ENCODE measurements at regions not wholly inside any gene's neighbourhood (a gene's known extent, or its start where the extent isn't known, plus 50 kb on each side); places are given as distances from the start of the nearest gene placed in this dataset.

DNA sequence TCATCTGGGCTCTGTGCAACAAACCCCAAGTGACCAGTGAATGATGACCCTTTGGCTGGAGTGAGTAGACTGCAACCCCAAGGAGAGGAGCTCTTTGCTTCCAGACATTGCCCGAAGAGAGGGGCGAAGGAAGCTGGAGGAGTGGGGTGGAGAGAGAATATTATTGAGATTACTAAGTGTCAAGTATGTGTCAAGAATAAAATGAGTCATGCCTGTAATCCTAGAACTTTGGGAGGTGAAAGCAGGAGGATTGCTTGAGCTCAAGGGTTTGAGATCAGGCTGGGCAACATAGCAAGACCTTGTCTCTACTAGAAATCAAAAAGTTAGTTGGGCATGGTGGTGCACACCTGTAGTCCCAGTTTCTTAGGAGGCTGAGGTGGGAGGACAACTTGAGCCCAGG is 142.0 kb upstream of the CCL2 start:
- no peak for DNase-seq

DNA sequence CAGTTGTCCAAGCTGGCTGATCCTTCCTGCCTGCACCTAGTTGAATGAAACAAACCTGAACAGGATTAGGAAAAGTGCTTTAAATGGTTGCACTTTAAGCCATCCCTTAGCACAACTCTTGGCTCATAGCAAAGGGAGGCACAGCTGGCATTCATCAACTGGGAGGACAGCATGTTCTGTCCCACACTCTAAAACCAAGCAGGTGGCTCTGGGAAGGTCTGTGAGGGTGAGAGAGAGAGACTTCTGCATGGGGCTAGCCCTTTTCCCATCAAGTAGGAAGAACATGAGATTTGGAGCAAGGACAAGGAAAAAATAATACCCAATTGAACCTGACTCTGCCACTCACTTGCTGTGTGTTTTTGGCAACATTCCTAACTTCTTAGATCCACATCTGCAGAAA is 140.9 kb upstream of the CCL2 start:
- no peak for DNase-seq

DNA sequence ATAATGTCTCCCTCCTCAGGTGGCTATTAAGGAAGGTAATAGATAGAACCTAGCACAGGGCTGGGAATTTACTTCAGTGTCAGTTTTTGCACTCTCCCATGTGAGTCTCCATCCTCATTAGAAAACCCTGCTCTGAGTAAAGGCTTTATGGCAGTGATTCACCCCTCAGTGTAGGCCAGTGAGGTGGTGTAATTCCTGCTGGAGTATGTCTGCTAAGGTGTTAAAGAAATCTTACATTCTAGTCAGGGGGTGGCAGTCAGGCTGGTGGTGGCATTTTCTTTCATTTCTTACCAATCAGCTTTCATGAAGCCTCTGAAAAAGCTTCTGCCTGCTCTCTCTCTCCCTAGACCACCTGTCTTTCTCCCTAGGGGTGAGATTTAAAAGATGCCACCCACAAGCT is 138.8 kb upstream of the CCL2 start:
- DNase-seq, result no peak

DNA sequence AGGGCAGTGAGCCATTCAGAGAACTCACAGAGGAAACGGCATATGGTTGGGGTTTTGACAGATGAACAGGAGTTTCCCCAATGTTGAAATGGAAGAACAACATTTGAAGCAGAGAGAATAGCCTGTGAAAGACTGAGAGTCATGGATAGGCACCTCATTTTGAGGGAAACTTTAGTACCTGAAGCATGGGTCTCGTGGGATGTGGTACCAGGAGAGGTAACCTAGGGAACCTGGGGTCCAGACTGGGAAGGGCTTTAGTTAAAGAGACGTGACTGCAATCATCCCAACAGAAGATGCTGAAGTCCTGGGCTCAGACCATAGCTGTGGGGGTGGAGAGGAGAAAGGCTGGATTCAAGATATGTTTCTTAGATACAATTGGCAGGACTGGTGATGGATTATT is 137.8 kb upstream of the CCL2 start:
- no peak for DNase-seq

DNA sequence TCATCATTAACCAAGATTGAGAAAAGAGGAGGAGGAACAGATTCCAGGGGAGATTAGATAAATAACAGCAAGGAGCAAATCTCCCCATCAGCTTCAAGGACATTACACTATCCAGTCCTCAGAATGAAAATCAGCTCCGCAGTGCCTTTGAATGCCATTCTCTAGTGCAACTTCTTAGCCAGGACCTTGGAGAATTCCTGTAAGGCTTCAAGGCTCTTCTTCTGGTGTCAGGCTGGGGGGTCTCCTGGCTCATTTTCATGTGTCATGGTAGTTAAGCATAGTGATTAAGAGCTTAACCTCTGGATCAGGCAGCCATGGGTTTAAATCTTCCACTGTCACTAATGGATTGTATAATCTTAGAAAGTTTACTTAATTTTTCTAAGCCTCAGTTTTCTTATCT is 137.3 kb upstream of the CCL2 start:
- DNase-seq, result no peak

DNA sequence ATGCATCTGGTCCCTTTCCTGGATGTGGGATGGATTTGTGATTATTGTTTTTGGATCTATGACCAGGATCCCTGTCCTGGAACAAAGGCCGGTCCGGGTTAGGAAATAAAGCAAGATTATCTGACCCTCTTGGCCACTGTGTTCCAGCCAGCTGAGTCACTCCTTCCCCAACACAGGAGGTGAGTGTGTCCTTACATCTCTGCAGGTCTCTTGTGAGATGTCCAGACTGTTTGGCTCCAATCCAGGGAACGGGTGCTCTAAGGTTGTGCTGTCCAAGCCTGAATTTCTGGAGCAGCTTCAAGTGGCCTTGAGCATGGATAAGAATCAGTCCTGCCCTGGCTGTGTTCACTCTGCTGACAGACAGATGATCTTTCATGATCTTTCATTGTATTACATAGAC is 136.5 kb upstream of the CCL2 start:
- DNase-seq, result no peak

DNA sequence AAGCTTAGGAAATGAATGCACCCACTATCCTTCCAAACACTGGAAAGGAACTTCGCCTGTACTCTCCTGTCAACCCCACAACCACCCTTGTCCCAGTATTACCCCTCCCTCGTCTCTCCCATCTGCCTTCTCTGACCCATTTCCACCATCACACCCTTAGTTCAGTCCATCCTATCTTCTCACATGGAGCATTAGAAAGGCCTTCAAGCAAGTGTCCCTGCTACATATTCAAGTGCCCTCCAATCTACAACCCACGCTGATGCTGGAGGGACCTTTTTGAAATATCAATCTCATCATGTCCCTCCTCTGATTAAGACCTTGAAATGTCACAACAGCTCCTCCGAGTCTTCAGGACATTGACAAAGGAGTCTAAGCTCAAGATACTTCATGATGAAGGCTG is 133.8 kb upstream of the CCL2 start:
- DNase-seq, result no peak

DNA sequence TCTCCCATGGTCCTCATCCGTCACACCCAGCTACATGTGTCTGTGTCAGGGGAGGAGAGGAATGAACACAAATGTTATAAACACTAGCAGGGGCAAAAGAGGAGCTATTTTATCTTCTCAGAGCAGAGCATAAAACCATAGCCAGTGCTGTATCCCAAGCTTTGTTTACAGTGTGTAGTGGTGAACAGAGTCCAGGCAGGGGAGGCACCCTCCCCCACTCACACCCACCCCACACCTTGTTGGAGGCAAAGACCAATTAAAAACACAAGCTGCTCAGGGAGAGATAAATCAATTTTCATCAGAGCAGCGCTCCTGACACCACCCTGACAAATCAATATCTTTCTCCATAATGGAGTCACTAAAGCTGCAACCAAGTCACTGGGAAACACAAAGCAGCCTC is 132.6 kb upstream of the CCL2 start:
- DNase-seq, result no peak

DNA sequence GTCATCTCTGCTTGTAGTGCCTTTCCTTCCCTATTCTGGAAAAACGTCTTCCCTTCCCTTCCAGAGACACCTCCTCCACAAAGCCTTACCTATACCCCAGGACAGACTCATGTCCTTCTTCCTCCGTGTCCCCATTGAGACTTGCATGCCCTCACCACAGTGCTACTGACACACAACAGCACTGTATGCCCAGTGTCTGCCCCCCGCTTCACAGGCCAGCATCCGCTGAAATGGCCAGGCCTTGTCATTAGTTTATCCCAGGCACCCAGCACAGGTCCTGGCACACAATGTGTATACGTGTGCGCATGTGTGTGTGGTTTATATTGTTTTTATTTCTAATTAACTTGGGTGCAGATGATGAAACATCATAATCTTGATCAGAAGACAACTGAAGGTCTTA is 130.1 kb upstream of the CCL2 start:
- DNase-seq, result no peak

DNA sequence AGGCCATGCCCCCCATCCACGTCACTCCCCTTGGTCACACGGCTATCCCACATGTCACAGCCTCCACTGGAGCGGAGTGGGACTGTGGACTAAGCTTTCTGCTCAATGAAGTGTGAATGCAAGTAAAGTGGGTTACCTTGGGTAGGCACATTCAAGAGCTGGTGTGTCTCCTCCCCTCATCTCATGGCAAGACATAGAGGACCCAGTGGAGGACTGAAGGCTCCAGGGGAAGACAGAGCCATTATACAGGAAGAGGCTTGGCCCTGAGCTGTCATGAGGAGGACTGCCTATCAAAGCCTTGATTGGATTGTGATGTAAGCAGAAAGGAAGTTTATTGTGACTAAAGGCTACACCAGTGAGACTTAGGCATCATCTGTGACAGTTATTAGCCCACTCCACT is 129.2 kb upstream of the CCL2 start:
- DNase-seq, result no peak

DNA sequence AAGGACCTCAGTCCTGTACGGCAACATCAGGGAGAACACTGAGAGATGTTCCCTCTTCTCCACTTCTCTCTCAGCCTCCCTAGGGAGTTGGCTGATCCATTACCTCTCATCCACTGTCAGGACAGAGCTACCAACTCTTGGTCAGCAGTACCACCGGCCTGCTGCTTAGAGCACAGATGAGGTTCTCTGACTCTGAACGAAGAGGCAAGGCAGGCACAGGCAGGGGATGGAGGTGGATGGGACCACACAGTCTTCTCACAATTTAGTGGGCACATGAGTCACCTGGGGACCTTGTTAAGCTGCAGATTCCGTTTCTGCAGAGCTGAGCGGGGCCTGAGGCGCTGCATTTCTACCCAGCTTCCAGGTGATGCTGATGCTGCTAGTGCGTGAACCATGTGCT is 128.6 kb upstream of the CCL2 start:
- DNase-seq, result no peak

DNA sequence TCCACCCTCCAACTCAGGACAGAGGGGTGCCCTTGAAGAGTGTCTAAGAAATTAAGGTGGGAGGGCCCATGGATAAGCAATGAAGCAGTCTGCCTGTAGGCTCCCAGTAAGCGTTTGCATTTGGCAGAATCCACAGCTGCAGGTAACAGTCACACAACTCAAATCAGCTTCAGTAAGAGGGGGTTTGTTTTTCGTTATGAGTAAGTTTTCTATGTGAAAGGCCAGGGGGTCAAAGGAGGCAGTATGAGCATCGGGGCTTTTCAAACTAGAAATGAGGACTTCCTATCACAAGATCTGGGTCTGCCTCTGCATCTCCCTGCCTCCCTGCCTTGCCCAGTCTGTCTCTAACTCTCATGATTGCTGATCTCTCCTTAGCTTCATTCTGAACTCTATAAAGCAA is 128.1 kb upstream of the CCL2 start:
- no peak for DNase-seq

DNA sequence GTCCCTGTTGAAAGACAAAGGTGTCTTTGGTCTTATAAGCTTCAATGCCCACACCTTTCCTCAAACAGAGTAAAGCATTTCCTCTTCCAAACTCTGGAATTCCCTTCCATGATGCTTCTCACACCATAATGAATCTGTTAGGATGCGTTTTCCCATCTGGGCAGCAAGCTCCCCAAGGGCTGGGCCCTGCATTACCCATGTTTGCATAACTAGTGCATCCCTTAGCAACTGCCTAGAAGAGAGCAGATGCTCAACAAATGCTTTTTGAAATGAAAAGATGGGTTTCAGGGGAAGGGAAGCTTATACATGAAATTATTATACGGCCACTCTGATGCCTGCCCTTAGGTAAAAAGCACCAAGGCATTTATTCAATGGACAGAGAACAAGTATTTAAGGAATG is 124.5 kb upstream of the CCL2 start:
- DNase-seq, result no peak

DNA sequence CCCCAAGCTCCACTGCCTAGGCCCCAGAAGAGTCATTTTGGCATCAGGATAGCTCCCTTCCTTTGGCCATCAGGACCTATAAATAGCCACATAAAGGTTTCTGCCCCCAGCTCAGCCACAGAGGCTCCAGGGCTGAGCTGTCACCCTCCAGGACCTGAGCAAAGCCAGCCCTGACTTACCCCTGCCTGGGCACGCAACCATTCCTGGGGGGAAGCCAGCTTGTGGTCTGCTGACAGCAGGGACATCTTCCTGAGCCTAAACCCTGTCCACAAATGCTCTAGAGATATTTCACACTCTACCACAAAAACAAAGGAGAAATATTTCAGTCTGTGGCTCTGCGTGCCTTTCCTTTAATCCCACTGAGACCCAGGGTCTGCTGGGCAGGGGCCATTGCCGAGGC is 123.7 kb upstream of the CCL2 start:
- DNase-seq, result no peak

DNA sequence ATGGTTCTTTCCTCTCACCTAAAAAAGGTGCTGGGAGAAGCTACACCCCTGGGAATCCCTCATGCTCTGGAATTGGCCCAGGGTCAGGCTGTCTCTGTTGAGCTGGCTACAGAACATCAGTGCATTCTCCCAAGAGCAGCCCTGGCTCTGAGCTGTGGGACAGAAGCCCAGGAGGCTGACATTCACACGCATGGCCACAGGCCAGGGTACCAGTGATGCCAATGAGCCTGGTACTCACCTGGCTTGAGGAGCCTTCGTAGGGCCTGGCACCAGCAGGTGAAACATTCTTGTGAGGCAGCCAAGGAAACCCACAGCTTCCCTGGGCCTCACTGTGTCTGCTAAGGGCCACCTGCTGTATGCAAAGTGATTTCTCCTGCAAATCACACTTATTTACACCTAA is 121.7 kb upstream of the CCL2 start:
- DNase-seq, result no peak

DNA sequence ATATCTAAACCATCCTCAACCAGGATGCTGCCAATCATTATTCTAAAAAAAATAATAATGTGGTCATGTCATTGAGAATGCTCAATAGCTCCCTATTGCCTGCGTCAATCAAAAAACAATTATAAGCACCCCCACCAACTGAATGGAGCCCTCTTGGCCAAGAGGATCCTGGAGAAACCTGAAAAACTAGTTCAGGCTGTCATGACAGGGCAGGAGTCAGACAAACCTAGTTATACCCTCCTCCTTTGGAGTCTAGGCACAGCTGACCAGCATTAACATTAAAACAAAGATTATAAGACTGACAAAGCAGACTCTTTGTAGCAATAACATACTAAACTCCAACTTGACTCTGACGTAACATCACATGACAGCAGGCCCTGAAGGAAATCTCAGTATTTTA is 119.2 kb upstream of the CCL2 start:
- DNase-seq, result no peak

DNA sequence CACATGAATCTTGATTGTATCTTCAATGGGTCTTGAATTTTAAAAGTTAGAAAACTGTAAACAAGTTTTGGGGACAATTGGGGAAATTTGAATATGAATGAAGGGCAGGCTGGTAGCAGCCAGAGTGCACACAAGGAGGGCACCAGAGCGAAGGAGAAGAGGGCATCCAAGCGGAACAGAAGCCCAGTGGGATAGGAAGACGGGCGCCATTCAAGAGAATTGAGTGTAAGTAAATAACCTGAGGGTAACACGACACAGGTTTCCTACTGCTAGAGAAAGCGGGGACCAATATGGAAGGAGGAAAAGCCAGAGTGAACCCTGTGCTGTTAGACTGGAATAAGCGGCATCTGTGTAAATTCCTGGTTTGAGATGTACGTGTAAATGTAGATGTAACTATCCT is 115.1 kb upstream of the CCL2 start:
- no peak for DNase-seq

DNA sequence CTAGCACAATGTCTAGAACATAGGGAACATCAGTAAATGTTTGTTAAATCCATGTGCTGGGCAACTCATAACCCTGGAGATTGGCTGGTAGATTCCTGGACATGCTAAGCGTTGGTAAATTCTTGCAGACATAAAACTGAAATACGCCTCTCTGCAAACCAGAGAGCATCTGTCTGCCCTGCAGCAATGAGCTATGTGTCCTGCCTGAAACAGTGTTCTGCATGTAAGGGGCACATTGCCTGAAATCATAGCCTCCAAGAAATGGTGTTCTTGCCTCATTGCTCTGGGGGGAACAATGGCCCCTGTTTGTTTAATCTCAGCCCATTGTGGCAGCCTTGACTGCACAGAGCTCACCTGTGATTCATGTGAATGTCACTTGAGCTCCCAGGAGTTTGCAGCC is 113.5 kb upstream of the CCL2 start:
- no peak for DNase-seq

DNA sequence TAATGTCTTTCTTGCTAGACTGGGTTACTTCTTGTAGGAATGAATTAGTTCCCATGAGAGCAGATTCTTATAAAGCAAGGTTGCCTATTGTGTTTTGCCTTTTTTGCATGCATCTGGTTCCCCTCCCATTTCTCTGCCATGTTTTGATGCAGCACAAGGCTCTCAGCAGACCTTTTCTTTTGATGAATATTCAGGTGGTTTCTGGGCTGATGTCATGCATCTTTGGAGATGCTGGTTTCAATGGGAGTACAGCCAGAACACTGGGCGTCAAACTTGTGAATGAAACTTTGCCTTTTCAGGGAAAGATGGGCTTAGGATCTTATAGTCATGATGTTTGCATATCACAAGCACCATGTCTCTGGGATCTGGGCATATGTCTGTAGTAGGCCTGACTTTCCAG is 111.7 kb upstream of the CCL2 start:
- no peak for DNase-seq

DNA sequence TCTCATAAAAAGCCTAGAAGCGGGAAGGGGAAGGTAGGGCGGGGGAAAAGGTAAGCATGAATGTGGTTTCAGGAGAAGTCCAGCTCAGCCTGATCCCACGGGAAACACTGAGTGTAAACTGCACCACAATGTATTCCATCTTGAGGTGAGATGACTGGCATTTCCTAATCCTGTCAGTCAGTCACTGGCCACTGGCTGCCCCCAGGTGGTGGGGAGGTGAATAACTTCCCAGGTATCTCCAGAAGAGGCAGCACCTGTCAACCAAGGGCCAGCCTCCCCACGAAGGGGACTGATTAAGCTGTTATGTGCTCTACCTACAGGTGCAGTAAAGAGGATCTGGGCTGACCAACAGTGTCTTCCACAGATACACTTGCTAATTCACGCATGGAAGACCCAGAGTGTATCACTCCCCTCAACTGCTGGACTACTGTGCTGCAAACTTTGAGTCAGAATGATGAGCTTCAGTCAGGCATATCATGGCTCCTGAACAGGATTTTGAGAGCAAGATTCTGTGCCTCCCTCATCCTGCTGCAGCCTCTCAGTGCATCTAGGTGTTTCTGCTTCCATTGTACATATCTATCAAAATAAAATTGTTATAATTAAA is 108.5 kb upstream of the CCL2 start:
- DNase-seq, result no peak

DNA sequence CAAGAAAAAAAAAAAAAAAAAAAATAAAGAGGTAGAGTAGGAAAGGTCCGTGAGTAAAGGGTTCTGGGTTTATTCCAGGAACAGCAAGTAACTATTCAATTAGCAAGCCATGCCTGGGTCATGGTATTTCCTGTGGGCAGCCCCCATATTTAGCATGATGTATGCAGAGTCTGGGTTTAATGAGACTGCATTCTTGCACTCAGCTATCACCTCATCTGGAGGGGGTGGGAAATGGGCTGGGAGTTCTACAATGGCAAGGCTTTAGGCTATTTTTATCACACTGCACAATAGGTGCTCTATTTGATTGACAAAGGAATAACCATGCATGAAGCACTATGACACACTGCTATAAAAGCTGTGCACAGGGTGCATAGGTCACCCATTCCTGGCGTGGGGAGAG is 104.0 kb upstream of the CCL2 start:
- no peak for DNase-seq

DNA sequence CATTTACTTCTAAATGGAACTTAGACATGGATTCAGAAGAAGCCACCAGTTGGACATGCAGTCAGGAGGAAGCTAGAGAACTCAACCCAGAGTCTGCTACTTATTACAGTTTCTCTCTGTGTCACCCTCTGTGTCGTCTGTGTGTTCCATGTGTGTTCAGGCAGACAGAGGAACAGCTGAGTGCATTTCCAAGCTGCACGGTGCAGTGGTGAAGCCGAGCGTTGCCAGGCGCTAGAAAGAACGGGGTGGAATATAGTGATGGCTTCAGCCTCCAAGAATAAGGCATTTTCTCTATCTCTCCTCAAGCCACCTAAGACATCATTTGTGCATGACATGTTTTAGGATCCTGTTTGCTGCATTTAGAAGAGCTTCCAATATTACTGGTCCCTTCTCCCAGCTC is 101.1 kb upstream of the CCL2 start:
- no peak for DNase-seq

DNA sequence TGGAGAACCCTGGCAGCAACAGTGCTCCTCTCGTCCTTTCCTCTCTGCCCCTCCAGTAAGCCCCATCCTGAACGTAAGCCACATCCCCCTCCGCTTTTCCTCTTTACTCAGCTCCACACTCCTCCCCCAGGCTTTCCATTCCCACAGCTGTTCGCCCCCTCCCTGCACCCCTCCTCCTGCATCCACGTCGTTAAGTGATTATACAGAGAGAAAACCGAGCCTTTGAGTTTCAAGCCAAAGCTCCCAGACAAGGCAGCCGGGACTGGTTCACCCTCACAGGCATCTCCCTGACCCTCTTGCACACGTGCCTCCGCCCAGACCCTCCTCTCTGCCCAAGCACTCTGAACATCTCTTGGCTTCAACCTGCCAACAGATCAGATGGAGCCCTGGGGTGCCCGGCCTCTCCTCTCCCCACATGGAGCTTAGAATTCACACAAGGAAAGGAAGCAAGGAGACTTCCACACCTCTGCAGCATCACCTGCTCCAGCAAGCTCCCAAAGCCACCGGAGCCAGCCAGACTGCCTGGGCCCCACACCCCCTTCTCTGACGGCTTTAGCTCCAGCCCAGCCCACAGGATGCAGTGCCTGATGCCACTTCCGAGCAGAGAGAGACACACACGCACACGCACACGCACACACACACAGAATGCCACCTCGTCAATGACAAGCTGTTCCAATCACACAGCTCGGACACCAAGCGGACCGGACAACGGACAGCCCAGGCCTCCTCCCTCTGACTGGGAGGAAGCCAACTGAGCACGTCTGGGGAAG is 99.9 kb upstream of the CCL2 start:
- no peak for DNase-seq

DNA sequence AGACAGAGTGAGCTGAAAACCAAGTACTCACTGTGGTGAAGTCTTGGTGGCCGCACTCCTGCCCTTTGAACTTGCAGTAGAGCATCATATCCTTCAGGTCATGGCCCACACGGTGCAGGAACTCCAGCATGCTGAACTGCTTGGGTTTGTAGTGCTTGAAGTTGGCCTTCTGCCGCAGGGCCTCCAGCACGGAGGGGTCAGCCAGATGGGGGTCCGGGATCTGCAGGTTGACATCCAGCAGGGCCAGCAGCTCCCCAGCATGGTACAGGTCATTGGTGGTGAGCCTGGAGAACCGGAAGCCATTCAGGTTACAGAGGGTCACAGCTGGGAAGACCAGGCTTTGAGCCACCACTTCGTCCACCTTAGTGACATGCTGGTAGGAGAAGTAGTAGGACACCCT is 99.1 kb upstream of the CCL2 start:
- DNase-seq, result no peak

DNA sequence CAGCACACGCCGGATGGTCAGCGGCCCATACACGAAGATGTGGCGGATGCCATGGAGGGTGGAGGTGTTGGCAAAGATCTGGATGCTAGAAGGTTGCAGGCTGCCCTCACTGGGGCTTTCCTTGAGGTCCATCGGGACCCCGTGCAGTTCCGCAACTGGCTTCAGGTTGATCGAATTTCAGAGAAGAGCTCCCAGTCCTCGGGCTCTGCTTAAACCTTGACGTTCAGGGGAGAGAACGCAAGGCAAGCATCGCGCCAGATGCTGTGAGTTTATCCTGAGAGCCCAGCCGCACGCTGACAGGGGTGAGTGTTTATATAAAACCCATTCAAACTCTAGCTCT is 98.7 kb upstream of the CCL2 start:
- no peak for DNase-seq

Data from CD4-positive, alpha-beta T cell treated with Interferon gamma for 1 hour (primary cell).